Smooth muscle cell (in vitro differentiated cells): ENCODE measurements at regions not wholly inside any gene's neighbourhood (a gene's known extent, or its start where the extent isn't known, plus 50 kb on each side); places are given as distances from the start of the nearest gene placed in this dataset.
A peak's percentile ranks its signal among the peaks of the same experiment; 100 is the strongest.

Experiments used
- DNase-seq: peaks from one replicate; lab custom pipeline; 2025; ENCODE audit not compliant: unreplicated experiment; lab: John Stamatoyannopoulos, UW
- H2AFZ ChIP-seq: fragments of 200-600 bp; sonication (generic); 2 replicates; pipeline ENCODE4 v1.6.0; 2016; ENCODE audit warnings: antibody characterized with exemption, low read depth, mild to moderate bottlenecking
- H3F3A ChIP-seq: fragments of 200-600 bp; sonication (generic); 2 replicates; pipeline ENCODE4 v1.6.0; 2017; ENCODE audit warnings: antibody characterized with exemption, low read depth
- H3K27ac ChIP-seq: fragments of 200-600 bp; sonication (generic); 2 replicates; pipeline ENCODE4 v1.5.1; 2016; ENCODE audit warnings: low read depth, mild to moderate bottlenecking
- H3K27me3 ChIP-seq: fragments of 200-600 bp; sonication (generic); 2 replicates; pipeline ENCODE4 v1.6.1; 2016; ENCODE audit warnings: low read depth, mild to moderate bottlenecking
- H3K36me3 ChIP-seq: fragments of 200-600 bp; sonication (generic); 2 replicates; pipeline ENCODE4 v1.5.1; 2016; ENCODE audit warnings: low read depth
- H3K4me1 ChIP-seq: fragments of 200-600 bp; sonication (generic); 2 replicates; pipeline ENCODE4 v1.5.1; 2016; ENCODE audit warnings: low read depth
- H3K4me2 ChIP-seq: fragments of 200-600 bp; sonication (generic); 2 replicates; pipeline ENCODE4 v1.6.0; 2016; ENCODE audit warnings: mild to moderate bottlenecking
- H3K4me3 ChIP-seq: fragments of 200-600 bp; sonication (generic); 2 replicates; pipeline ENCODE4 v1.5.1; 2016; ENCODE audit warnings: mild to moderate bottlenecking
- H3K79me2 ChIP-seq: fragments of 200-600 bp; sonication (generic); 2 replicates; pipeline ENCODE4 v1.6.0; 2016; ENCODE audit warnings: low read depth, mild to moderate bottlenecking
- H3K9ac ChIP-seq: fragments of 200-600 bp; sonication (generic); 2 replicates; pipeline ENCODE4 v1.6.0; 2016; ENCODE audit warnings: low read depth
- H3K9me3 ChIP-seq: fragments of 200-600 bp; sonication (generic); replicated peaks from 2 replicates; pipeline ENCODE4 v1.5.1; 2016; ENCODE audit warnings: low read depth
- H4K20me1 ChIP-seq: fragments of 200-600 bp; sonication (generic); 2 replicates; pipeline ENCODE4 v1.6.0; 2016; ENCODE audit warnings: low read depth
- CTCF ChIP-seq: fragments of 200-600 bp; sonication (generic); IDR thresholded peaks from 2 replicates; pipeline ENCODE4 v1.5.1; 2017; ENCODE audit warnings: borderline replicate concordance, mild to moderate bottlenecking, antibody characterized with exemption; ENCODE audit not compliant: insufficient read depth, poor library complexity, severe bottlenecking
- WGBS: methylation state at CpG from one replicate; pipeline ENCODE4 v1.1.7; 2016; ENCODE audit warnings: low lambda C conversion rate; 5-methylcytosine and 5-hydroxymethylcytosine counted together

DNA sequence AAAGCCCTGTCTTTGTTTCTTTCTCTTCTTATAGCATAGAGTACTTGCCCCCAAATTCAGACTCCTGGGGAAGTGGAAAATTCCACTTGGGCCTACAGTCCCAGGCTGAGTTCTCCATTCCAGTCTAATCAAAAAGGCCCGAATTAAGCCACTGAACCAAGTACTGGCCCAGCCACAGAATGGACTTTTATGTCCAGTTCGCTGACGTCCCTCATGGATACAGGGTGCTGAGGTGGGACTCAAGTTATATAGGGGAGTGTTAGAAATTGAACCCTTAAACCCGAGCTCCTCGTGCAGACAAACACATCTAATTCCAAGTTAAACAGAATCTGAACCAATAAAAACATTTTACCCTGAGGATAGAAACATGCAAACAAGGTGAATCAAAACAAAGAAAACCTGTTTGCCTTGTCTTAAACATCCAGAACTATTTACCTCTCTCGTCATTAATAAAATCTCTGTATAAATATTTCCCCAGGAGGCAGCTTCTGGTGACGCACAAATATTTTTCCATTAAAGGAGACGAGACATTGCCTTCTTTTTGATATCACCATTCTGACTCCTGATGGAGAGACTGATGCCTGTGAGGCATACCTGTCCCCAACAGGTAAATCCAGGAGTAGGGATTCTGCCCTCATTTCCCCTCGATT, 136.8 kb upstream of the ARL4C start:
- DNase-seq, result no peak
- peaks cover 12% of the 10 kb centered on the region for H3F3A ChIP-seq
- no peak for TF ChIP-seq CTCF

GRCh38 chr2:234632527-234633391, 135.9 kb upstream of the ARL4C start:
- no peak for TF ChIP-seq CTCF
- Histone ChIP-seq H3K4me1 (peaks cover 26% of the 10 kb centered on the region), H3K9me3 (no peaks in the 10 kb centered on the region), H4K20me1 (no peaks in the 10 kb centered on the region), H3K4me2 (peak overlapping the region; percentile 66), H3K27me3 (no peaks in the 10 kb centered on the region), H3K36me3 (no peaks in the 10 kb centered on the region), H2AFZ (no peak overlapping the region), H3K27ac (peak overlapping the region; percentile 88), H3F3A (peaks cover 12% of the 10 kb centered on the region), H3K9ac (peak overlapping the region; percentile 2), H3K79me2 (no peaks in the 10 kb centered on the region), H3K4me3 (no peak overlapping the region)
- no peak for DNase-seq
- 32% methylated on average over 12 of the region's 12 CpGs for WGBS

More for the DNA sequence above, 136.8 kb upstream of the ARL4C start:
- Histone ChIP-seq H3K9ac (peak overlapping the region; percentile 2), H3K27ac (peak overlapping the region; percentile 88), H3K36me3 (no peaks in the 10 kb centered on the region), H3K4me3 (no peak overlapping the region), H3K4me1 (peaks cover 26% of the 10 kb centered on the region), H3K79me2 (no peaks in the 10 kb centered on the region), H3K9me3 (no peaks in the 10 kb centered on the region), H2AFZ (no peak overlapping the region), H4K20me1 (no peaks in the 10 kb centered on the region), H3K4me2 (peak overlapping the region; percentile 50), H3K27me3 (no peaks in the 10 kb centered on the region)
- 89% methylated on average over 9 of the region's 9 CpGs for whole genome bisulfite sequencing

- DNase-seq, result no peak
- no peak for TF ChIP-seq CTCF
- Histone ChIP-seq H4K20me1 (no peaks in the 10 kb centered on the region), H3K27ac (peak overlapping the region; percentile 75), H3K4me1 (peaks cover 26% of the 10 kb centered on the region), H3K4me2 (peak overlapping the region; percentile 70), H2AFZ (no peak overlapping the region), H3K27me3 (no peaks in the 10 kb centered on the region), H3K4me3 (no peak overlapping the region), H3K9ac (no peak overlapping the region), H3F3A (peaks cover 12% of the 10 kb centered on the region), H3K36me3 (no peaks in the 10 kb centered on the region), H3K79me2 (no peaks in the 10 kb centered on the region), H3K9me3 (no peaks in the 10 kb centered on the region)
- 53% methylated on average over 13 of the region's 13 CpGs for WGBS
These were observed 135.0 kb upstream of the ARL4C start for GRCh38 chr2:234631646-234632514.
